OCI-LY1 (cell line): ENCODE measurements at regions not wholly inside any gene's neighbourhood (a gene's known extent, or its start where the extent isn't known, plus 50 kb on each side); places are given as distances from the start of the nearest gene placed in this dataset.

ENCODE experiments used
- EZH2 ChIP-seq: fragments of 200-600 bp; sonication (generic), shearing (Covaris generic); IDR thresholded peaks from 2 replicates; pipeline ENCODE4 v1.8.0; 2017; ENCODE audit warnings: borderline replicate concordance, mixed run types, mild to moderate bottlenecking, antibody characterized with exemption, low read length, moderate library complexity, mixed read lengths
- TF ChIP-seq, protein P1 (sequence below): fragments of 200-600 bp; sonication (generic), shearing (Covaris generic); IDR thresholded peaks from 2 replicates; pipeline ENCODE4 v1.5.1; 2017; ENCODE audit warnings: mild to moderate bottlenecking, antibody characterized with exemption, low read length, moderate library complexity, mixed read lengths

DNA sequence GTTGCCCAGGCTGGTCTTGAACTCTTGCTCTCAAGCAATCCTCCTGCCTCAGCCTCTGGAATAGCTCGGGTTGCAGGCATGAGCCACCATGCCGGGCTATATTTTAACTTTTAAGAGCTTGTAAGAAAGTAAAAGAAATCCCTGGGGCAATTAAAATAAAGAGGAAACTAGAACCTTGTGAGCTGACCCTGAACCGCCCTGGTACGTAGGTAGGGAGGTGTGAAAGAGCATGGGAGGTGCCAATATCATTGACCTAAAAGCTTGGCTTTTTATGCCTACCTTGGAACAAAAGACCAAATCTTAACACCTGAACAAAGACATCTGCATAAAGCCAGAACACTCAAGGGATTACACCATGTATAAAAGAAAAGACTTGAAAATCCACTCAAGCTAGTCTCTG is 595.1 kb downstream of the SOX6 start:
- TF ChIP-seq, protein P1, sequence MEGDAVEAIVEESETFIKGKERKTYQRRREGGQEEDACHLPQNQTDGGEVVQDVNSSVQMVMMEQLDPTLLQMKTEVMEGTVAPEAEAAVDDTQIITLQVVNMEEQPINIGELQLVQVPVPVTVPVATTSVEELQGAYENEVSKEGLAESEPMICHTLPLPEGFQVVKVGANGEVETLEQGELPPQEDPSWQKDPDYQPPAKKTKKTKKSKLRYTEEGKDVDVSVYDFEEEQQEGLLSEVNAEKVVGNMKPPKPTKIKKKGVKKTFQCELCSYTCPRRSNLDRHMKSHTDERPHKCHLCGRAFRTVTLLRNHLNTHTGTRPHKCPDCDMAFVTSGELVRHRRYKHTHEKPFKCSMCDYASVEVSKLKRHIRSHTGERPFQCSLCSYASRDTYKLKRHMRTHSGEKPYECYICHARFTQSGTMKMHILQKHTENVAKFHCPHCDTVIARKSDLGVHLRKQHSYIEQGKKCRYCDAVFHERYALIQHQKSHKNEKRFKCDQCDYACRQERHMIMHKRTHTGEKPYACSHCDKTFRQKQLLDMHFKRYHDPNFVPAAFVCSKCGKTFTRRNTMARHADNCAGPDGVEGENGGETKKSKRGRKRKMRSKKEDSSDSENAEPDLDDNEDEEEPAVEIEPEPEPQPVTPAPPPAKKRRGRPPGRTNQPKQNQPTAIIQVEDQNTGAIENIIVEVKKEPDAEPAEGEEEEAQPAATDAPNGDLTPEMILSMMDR: no peak
- no peak for TF ChIP-seq EZH2
